ENCODE measurements at regions not wholly inside any gene's neighbourhood (a gene's known extent, or its start where the extent isn't known, plus 50 kb on each side); places are given as distances from the start of the nearest gene placed in this dataset.
A peak's percentile ranks its signal among the peaks of the same experiment; 100 is the strongest.
"Not testable (repeated sequence)": the region's sequence is repeated elsewhere in the genome, so short reads cannot be mapped to it uniquely, and the experiment has no call there.

DNA sequence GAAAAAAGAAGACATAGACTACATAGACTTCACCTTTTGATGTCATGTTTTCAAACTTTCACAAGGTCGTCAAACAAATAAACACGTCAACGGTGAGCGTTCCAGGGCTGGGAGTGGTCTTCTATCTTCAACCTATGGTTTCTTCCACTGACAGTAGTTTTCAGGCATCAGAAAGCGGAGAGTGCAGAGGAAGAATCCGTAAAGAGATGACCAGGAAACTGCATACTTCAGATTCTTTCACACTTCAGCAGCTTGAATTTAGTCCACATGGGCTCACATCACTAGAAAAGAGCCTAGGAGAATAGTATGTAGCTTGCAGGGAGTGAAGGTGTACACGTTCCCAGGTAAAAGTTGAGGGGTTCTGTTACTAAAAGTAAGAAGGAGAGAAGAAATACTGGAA is 58.5 kb downstream of the NPY1R start:
- DNase-seq: no peak

DNA sequence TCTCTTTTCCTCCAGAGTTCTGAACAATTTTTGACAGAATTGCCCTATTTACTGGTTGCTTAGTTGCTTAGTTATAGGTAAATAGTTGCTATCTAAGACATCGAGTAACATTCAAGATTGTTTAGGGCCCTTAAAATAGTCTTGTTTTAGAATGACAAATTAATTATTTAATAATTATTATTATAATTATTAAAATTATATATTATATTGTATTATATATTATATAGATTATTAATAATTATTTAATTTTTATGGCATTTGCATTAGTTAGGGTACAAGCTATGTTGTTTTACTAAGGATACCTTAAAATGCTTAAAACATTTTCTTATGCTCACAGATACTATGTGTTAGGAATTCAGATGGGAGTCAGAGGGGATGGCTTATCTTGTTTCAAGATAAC is 59.2 kb downstream of the NPY1R start:
- DNase-seq: no peak

DNA sequence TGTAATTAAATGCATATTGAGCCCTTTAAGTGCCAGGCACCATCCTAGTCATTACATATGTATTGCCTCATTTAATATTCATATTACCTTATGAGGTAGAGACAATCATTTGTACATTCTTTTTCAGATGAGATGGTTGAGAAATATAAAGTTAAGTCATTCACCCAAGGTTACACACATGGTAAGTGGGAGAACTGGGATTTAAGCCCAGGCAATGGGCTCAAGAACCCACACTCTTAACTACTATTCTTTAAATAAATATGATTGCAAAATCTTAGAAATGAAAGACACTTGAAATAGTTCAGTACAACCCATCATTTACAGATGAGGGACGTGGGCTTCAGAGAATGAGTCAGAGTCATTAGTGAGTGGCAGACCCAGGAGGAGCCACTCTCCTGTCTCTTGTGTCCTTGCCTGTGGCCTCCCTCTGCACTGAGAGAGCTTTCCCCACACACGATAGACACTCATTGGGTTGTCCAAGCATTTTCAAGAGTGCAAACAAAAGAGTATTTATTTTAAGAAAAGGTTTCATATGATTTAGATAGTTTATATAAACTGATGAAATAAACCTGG is 60.8 kb downstream of the NPY1R start:
- no peak for DNase-seq

DNA sequence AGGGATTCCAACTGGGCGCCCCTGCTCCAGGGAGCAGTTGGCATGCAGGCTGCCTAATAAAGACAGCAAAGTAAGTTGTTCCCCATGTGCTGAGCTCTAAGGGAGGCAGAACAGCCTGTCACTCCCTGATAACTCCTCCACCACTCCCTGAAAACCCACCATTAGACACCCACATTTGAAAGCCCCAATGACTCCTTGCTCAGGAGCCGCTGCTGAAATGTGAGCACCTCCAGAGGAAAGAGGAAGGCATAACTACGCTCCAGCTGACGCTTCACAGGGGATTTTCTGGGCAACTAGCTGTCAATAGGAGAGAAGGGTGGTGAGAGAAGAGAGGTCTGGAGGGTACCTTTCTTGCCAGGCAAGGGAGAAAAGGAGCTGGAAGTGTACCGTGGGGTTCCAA is 62.5 kb downstream of the NPY1R start:
- DNase-seq: no peak

DNA sequence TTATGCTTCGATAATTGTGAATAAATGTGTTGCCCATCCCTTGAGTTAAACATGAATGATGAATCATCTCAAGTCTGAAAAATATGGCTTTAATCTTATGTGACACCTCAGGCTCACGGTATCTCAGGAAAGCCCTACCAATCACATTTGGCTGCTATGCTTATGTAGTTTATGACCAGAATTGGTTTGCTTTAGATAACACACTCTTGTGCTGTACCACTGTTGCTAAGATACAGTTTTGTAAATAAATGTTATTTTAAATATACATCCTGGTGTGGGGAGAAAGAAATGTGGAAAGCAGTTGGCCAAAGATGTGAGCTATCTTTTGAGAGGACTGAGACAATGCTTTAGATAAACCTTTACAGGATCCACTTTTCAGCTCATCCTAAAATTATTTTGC is 63.2 kb downstream of the NPY1R start:
- DNase-seq: no peak

DNA sequence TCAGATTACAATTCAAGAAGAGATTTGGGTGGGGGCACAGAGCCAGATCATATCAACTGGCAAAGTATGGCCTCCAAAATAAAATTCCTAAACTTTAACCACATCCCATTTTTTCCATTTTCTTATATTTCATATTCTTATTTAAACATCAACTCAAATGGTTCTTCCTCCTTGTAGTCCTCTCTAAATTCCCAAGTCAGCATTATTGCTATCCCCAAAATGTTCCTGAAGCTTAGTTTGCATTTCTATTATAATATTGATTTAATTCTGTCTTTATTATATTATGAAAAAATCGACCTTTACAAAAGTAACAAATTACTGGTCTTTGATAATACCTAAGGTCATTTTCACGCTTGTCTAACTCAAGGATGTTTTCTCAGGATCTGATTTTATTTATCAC is 67.5 kb downstream of the NPY1R start:
- no peak for DNase-seq

DNA sequence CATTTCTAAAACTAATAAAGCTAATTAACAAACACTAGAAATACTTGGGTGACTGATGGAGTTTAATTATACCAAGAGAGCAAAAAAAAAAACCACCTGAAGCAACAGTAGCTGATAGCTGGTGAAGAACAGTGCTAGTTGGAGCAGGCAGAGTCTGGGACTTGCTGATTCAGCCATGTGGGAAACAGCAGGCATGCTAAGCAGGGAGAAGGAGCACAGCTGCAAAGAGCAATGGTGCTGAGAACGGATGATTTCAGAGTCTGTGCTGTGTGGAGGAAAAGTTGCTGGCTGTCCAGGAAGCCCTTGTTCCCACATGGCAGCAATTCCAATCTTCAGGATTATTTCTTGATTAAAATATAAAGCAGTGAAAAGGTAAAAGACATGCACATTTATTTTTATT is 68.8 kb downstream of the NPY1R start:
- no peak for DNase-seq

DNA sequence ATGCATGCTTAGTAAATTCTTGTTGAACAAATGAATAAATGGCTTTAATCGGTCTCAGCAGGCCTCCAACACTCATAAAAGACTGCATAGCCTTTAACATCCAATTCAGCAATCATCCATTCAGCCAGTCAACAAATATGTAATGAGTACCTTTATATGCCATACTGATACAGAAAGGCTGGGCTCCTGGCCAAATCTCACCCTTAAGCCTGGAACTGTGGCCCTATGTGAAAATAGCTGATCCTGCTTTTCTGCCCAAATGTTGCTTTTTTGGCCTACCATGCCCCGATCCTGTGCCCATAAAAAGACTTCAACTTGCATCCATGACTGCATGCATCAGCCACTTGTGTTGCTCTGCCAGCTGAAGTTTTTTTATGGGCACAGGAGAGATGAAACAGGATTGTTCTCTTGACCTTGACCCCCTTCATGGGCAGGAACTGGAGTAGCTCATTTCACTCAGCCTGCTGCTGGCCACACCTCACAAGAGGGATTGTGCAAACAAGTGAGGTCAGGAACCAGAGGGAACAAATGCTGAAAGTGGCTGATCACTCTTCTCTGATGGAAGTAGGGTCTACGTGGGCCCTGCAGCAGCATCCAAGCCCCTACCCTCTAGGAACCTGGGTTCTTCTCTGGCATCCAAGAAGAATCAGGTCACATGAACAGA is 75.6 kb downstream of the NPY1R start:
- peak; percentile 11 for DNase-seq

DNA sequence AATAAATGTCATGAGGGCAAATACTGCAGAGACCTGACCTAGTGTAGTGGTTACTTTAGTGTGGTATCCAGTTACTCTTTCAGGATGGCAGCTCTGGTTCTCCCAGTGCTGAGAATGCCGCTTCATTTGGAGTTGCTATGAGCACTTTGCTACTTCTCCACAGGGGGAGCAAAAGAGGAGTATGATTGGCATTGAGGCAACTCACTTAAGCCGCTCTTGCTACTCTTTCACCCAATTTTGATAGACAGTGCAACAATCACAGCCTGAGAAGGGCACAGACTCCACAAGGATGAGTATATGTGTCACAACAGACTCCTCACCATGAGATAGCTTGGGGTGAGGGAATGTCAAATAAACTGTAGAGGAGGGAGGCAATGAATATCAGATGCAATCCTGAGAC is 81.2 kb downstream of the NPY1R start:
- no peak for DNase-seq

DNA sequence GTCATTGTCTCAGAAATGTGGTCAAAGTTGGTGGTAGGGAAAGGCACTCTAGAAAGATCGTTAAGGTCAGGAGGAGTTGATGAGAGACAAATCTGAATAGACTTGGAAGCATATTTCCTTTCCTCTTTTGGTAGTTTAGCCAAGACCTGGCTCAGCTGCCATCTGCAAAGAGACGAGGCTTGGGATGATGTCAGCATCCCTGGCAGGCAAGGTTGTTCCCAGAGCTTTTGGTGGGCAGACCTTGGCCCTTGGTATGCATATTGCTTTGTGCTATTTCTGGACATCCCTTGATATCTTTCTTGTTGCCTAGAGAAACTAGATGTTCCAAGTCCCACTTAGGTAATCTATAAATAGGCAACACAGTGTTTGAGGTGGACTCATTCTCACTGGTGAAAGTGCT is 82.4 kb upstream of the NAF1 start:
- DNase-seq: no peak

DNA sequence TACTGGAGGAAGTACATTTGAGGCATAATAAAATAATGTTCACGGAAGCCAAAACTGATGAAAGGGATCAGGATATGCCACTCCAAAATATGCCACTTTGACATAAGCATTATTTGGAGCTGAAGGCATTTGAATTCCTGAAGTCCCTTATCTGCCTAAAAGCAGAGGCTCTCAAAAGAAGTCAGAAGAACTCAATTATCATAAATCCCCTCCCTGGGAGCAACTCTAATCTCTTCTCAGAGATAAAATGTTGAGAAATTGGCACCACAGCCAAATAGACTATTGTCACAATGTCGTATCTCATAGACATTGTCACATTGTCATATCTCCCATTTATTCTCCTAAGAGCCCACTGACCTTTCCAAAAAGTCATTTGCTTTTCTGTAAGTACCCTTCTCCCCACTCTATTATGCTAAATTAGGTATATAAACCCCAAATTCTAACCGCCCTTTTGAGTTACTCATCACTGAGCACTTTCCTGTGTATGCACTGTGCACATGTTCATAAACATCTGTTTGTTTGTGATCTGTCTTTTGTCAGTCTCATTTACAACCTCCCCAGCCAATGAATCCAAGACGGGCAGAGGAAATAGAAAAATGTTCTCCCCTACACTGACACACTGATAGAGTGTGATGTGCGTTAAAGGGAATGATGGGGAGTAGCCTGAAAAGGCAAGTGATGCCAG is 78.5 kb upstream of the NAF1 start:
- DNase-seq: no peak

DNA sequence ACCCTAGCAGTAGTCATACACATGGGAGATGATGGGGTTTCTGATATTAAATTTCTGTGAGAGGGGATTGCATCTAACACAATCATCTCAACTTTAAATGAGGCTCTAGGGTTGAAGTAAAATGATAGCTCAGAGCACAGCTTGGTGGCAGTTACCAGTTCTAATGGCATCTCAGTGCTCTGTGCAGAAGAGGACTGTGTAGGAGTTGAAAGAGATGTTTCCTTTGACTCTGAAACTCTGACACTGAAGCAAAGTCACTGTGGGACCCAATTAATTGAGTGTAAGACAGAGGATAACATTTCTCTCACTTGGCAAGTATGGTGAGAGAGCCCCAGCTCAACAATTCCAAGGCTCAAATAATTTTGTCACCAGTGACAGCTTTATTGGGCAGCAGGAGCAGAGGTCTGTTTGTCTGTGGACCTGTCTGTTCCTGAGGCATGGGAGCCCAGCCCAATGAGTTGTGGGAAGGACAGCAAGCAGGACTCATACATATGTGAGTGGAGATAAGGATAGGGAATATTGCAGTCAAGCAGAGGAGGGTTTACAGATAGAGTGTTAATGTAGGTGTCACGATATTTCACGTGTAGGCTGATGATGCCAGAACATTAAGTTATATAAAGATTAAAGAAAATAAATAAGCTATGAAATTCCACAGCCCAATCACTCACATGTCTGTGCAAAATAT is 76.7 kb upstream of the NAF1 start:
- no peak for DNase-seq

DNA sequence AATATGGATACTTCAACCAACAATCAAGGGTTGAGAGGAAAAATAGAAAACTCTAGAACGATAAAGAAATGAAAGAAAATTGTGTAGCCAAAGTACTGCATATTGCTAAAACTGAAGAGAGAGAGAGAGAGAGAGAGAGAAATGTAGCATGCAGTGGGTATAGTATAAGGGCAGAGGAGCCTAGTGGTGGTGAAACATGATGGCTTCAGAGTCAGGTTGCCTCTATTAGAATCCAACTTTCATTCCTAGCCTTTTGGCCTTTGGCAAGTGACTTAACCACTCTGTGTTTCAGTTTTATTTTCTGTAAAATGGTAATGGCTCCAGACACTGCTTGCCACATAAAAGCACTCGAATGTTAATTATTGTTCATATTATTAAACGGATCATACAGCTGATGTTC is 71.2 kb upstream of the NAF1 start:
- DNase-seq: no peak

DNA sequence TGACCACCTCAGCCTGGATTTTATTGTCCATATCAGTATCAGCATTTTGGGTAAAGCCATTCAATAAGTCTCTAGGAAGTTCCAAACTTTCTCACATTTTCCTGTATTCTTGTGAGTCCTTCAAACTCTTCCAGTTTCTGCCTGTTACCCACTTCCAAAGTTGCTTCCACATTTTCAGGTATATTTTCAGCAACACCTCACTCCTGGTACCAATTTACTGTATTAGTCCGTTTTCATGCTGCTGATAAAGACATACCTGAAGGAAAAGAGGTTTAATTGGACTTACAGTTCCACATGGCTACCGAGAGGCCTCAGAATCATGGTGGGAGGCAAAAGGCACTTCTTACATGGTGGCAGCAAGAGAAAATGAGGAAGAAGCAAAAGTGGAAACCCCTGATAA is 69.7 kb upstream of the NAF1 start:
- not testable (repeated sequence) for DNase-seq

DNA sequence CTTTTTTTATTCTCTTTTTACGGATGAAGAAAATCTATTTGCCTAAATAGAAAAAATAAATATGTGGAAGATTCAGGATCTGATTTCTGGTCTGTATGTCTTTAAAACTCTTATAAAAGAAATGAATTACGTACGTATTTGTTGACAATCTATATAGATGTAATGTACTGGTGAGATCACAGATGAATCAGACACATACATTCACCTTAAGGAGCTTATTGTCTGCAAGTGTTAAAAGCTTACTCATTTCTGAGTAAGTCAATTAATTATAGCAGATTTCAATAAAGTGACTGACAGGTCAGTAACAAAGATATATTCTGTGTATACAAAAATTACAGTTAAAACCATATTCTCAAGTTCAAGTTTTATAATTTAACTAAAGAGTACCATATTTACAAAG is 66.6 kb upstream of the NAF1 start:
- no peak for DNase-seq

DNA sequence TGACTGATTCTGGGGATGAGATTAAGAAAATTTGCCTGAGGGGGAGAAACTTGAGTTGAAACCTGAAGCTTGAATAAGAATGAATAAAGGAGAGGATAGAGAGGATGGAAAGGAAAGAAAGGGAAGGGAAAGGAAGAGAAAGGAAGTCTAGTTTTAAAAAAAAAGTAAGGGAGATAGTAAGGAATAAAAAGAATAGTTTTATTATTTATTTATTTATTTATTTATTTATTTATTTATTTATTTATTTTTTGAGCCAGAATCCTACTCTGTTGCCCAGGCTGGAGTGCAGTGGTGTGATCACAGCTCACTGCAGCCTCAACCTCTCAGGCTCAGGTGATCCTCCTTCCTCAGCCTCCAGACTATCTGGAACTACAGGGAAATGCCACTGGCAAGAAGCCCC is 62.0 kb upstream of the NAF1 start:
- no peak for DNase-seq

DNA sequence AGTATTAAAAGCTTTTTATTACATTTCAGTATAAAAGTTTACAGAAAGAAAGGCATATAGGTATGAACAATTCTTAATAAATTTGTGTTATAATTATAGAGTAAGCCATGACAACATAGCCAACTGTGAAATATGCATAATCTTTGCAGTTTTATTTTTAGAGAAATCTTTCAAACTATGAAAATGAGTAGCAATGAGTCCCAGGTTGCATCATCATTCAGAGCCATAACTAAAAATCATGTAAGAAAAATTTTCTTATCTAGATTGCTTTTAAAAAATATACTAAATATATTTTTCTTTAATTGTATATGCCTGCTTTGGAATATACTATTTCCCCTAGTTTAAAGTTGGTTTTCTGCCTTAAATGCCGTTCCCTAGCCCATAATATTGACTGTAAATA is 54.8 kb upstream of the NAF1 start:
- no peak for DNase-seq

DNA sequence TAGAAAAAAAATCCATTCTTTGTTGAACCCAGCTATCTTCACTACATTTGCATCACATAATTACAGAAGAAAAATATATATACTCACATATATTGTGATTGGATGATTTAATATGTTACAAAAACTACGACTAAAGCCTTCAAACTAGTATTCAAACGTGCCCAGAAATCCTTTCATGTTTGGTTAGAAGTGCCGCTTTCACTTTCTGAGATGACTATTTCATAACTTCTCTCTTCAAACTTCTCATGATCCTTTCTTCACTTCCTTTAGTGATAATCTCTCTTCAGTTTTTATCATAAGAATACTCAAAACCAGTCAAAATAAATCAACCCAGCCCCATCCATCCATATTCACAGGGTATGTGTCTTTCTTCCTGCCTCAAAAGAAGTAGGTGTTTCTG is 50.8 kb upstream of the NAF1 start:
- no peak for DNase-seq
